AG04449 (cell line): ENCODE measurements at regions not wholly inside any gene's neighbourhood (a gene's known extent, or its start where the extent isn't known, plus 50 kb on each side); places are given as distances from the start of the nearest gene placed in this dataset.
"Not testable (repeated sequence)": the region's sequence is repeated elsewhere in the genome, so short reads cannot be mapped to it uniquely, and the experiment has no call there.

Source experiments
- CTCF ChIA-PET: fragments of 350-600 bp; formaldehyde crosslinking; extraction: SDS; loops from one replicate; lab custom pipeline; 2021; ENCODE audit warnings: antibody characterized with exemption; lab: Yijun Ruan, JAX
- POLR2A ChIA-PET: fragments of 400-600, 350-600 bp; formaldehyde crosslinking; extraction: SDS; loops from one replicate; lab custom pipeline; 2020; ENCODE audit warnings: antibody characterized with exemption, inconsistent platforms; lab: Yijun Ruan, JAX
- DNase-seq: peaks from one replicate; pipeline ENCODE4 v3.0.0-alpha.2; 2010; ENCODE audit warnings: low read depth, low spot score
- H3K4me3 ChIP-seq: 2 replicates; pipeline ENCODE4 v1.5.1; 2011; ENCODE audit warnings: low read depth, mild to moderate bottlenecking, control low read depth, low read length
- CTCF ChIP-seq: IDR thresholded peaks from one replicate; pipeline ENCODE4 v1.5.1; 2011; ENCODE audit warnings: mild to moderate bottlenecking, moderate library complexity, low read length, control low read depth, inconsistent platforms; ENCODE audit not compliant: insufficient read depth; ENCODE audit errors: missing control alignments

GRCh38 chr4:129261584-129261983 lies 165.6 kb downstream of the C4orf33 start:
- CTCF ChIA-PET, result interaction anchor here (0.6 kb wide), 1 partner anchor 109 kb away, joined by 3 read pairs; no protein-coding TSS in a partner anchor
- TF ChIP-seq CTCF, result no peak
- no peak for DNase-seq
- POLR2A ChIA-PET, result no interaction called here
- H3K4me3 ChIP-seq, result no peak overlapping the region

DNA sequence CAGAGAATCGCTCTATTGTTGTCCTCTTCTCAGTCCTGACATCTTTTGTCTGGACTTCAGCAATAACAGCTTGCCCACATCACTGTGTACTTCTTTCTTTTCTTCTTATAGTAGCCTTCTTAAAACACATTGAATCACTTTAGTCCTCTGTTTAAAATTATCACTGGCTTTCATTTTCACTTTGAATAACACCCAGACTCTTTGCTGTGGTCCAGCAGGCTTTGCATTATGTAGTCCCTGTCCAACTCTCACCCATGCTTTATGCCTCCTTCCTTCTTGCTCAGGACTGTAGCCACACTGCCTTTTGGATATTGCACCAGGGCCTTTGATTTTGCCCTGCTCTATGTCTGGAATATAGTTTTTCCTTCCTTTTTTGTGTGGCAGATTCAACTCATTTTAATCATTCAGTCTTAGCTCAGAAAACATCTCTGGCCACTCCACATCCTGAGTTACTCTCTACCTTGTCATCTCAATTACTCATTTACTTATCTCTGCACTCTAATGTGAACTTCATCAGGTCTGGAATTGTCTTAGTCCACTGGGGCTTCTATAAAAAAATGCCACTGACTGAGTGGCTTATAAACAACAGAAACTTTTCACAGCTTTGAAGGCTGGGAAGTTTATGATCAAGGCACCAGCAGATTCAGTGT lies 168.2 kb downstream of the C4orf33 start:
- no peak for TF ChIP-seq CTCF
- H3K4me3 ChIP-seq, result no peak overlapping the region
- DNase-seq, result no peak

GRCh38 chr4:129278868-129279267 lies 182.9 kb downstream of the C4orf33 start:
- no peak for TF ChIP-seq CTCF
- POLR2A ChIA-PET, result no interaction called here
- DNase-seq, result no peak
- no peak overlapping the region for H3K4me3 ChIP-seq
- CTCF ChIA-PET, result no interaction called here

More for the DNA sequence above, 168.2 kb downstream of the C4orf33 start:
- POLR2A ChIA-PET, result no interaction called here
- CTCF ChIA-PET, result no interaction called here

GRCh38 chr4:129282293-129282692 lies 186.3 kb downstream of the C4orf33 start:
- no peak for DNase-seq
- no peak for TF ChIP-seq CTCF
- H3K4me3 ChIP-seq, result no peak overlapping the region
- ChIA-PET POLR2A (no interaction called here), CTCF (no interaction called here)

DNA sequence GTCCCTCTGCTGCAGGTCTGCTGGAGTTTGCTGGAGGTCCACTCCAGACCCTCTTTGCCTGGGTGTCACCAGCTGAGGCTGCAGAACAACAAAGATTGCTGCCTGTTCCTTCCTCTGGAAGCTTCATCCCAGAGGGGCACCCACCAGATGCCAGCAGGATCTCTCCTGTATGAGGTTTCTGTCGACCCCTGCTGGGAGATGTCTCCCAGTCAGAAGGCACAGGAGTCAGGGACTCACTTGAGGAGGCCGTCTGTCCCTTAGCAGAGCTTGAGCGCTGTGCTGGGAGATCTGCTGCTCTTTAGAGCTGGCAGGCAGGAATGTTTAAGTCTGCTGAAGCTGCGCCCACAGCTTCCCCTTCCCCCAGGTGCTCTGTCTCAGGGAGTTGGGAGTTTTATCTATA lies 196.2 kb downstream of the C4orf33 start:
- H3K4me3 ChIP-seq, CTCF ChIA-PET, POLR2A ChIA-PET: not testable (repeated sequence)

GRCh38 chr4:129314781-129315180 lies 218.8 kb downstream of the C4orf33 start:
- CTCF ChIA-PET, result no interaction called here
- no peak overlapping the region for H3K4me3 ChIP-seq
- TF ChIP-seq CTCF, result no peak
- no peak for DNase-seq
- POLR2A ChIA-PET, result no interaction called here

More for the DNA sequence above, 196.2 kb downstream of the C4orf33 start:
- not testable (repeated sequence) for DNase-seq

GRCh38 chr4:129322920-129323319 lies 227.0 kb downstream of the C4orf33 start:
- ChIA-PET POLR2A (no interaction called here), CTCF (no interaction called here)
- H3K4me3 ChIP-seq, result no peak overlapping the region
- DNase-seq, result no peak
- no peak for TF ChIP-seq CTCF
